ENCODE measurements at regions not wholly inside any gene's neighbourhood (a gene's known extent, or its start where the extent isn't known, plus 50 kb on each side); places are given as distances from the start of the nearest gene placed in this dataset.
"Not testable (repeated sequence)": the region's sequence is repeated elsewhere in the genome, so short reads cannot be mapped to it uniquely, and the experiment has no call there.

DNA sequence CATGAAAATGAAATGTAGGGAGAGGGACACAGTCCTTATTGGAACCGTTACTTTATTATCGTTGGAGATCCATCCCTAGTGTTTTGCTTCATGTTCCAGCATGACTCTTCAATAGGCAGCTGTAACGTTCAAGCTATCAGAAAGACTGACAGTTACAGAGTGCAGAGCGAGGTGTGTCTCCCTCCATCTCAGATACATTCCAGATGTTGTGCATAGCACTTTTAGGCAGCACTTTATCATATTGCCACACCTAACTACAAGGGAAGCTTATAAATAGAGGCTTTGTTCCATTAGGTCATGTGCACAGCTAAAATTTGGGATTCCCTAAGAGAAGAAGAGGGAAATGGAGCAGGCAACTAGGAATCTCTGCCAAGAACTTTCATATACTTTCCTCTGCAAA is 1009.6 kb downstream of the ROBO2 start:
- DNase-seq (ENCODE audit: extremely low read depth in 1 of 11, low read depth in 9 of 11, low spot score in 4 of 11), result no peak

DNA sequence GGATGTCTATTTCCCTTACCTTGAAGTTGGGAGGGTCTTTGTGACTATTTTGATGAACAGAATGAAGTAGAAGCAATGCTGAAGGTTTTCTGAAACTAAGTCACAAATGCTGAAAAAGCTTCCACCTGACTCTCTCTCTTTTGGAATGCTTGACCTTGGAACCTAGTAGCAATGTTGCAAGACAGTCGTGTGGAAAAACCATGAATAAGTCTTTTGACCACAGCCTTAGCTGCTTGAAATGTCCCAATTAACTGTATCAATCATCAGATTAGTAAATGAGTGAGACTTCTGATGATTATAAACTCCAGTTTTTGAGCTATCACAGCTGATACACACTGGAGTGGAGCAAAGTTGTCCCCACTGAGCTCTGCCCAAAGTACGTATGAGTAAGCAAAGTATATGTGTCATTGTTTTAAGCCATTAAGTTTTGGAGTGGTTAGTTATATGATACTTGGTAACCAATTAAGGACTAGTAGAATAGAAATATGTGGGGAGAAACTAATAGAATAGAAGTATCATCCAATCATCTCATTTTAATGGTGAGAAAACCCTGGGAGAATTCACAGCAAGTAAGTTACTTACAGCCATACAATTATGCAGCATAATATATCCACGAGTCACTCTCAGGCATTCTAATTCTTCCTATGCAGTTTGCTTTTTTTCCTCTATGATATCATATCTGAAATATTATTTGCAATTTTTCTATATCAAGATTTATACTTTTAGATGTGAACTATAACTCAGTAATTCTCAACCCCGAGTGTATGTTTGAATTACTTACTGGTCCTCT is 1010.6 kb downstream of the ROBO2 start:
- DNase-seq (ENCODE audit: extremely low read depth in 1 of 11, low read depth in 9 of 11, low spot score in 4 of 11), result no peak

DNA sequence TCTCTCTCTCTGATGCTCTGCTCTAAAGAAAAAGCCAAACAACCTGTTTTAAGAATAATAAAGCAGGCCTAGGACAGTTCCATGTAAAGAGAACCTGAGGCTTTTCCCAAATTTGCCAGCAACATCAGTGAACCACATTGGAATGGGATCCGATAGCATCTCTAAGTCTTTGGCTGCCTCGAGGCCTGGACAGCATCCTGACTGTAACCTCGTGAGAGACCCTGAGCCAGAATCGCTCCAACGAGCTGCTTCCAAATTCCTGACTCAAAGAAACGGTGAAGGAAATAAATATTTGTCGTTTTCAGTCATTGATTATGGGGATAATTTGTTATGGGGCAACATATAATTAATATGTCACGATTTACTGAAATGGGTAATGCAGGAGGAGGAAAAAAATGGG is 1012.8 kb downstream of the ROBO2 start:
- DNase-seq (ENCODE audit: extremely low read depth in 1 of 11, low read depth in 9 of 11, low spot score in 4 of 11), result no peak

DNA sequence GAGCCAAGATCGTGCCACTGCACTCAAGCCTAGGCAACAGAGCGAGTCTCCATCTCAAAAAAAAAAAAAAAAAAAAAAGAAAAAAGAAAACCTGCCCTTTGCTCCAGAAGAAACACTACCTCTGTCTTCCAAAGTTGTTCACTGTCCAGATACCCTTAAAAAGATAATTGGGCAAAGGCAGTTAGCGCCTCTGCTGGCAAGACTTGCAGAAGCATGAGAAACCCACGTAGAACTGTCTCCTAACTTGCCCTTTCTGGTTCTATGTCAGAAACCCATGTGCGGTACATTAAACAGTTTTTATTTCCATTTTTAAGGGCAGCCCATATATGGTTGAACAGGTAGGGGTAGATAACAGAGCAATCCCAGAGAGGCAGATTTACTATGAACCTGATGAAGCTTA is 1026.4 kb downstream of the ROBO2 start:
- DNase-seq (ENCODE audit: extremely low read depth in 1 of 11, low read depth in 9 of 11, low spot score in 4 of 11), result no peak

DNA sequence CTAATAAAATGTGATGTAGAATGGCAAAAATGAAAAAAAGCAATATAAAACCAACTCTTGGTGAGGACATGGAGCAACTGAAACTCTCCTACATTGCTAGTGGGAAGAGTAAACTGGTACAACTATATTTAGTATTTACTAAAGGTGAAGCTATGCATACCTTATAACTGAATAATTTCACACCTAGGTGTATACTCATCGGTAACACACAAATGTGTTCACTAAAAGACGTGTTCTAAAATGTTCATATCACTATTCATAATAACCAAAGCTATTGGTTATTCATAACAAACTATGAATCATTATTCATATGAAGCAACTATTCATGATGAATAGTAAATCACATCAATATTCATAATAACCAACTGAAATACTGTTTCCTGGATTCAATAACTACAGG is 1030.3 kb downstream of the ROBO2 start:
- DNase-seq (ENCODE audit: extremely low read depth in 1 of 11, low read depth in 9 of 11, low spot score in 4 of 11), result no peak

DNA sequence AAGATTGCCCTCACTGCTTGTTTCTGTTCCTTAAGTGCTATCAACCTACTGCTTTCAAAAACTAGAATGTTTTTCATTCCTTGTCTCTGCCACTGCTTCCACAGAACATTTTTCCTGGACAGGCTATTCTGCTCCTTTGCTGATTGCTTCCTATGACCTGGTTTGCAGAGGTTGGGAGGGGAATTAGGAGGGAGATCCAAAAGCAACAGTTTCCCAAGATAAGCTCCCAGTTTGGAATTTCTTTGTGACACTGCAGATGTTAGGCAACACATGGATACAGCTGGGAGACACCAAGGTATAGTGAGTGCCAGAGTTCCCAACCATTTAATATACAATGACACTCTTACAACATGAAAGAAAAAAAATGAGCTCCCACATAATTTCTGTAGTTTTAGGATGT is 1036.5 kb downstream of the ROBO2 start:
- peak in 1 of 11 donors; percentile 12 for DNase-seq (ENCODE audit: extremely low read depth in 1 of 11, low read depth in 9 of 11, low spot score in 4 of 11)

DNA sequence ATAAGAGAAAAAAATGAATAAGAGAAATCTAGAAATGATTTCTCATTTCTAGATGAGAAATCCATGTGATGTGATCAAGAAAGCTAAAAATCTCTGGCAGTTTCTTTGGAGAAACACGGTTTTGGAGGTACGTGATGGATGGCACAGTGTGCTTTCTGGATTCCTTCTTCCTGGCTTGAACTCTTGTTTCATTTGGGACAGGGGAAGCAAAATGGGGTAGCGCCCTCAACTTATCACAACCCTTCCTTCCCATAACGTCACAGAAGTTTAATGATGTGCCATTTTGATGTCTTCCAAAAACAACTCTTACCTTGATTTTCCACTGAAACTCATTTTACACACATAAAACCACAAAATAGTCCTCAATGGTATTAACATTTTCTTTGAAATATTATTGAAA is 1037.3 kb downstream of the ROBO2 start:
- DNase-seq (ENCODE audit: extremely low read depth in 1 of 11, low read depth in 9 of 11, low spot score in 4 of 11), result no peak

DNA sequence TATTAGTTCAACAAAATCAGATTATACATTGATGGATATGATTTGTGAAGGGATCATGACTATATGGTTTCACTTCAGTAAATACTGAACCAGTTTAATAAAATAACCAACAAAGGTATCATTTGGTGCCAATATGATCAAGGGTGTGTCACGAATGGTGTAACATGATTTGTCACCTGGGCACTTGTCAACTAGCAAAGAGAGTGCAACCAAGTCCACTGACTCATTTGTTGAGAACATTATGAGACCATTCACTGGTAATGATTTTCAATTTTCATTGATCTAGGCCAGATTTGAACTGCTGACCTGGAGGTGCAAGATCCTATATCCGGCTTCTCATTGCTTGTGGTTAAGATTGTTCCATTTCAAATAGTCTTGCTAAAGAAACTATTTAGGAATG is 1037.9 kb downstream of the ROBO2 start:
- DNase-seq (ENCODE audit: extremely low read depth in 1 of 11, low read depth in 9 of 11, low spot score in 4 of 11), result no peak

DNA sequence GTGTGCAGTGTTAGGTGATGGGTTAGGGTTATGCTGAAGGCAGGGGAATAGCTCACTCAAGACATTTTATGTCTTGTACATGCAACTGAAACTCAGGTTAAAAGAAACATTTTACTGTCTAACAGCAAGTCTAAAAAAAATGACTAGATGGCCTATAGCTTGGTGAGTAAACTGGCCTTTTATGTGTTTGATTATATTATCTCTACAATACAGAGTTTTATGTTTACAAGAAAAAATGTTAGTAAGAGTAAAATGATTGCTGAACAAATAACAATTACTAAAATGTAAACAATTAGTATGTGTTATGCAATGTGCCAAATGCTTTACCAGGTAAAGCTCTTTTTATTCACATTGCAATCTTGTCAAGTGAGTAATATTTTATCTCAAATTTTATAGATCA is 1039.6 kb downstream of the ROBO2 start:
- no peak for DNase-seq (ENCODE audit: extremely low read depth in 1 of 11, low read depth in 9 of 11, low spot score in 4 of 11)

DNA sequence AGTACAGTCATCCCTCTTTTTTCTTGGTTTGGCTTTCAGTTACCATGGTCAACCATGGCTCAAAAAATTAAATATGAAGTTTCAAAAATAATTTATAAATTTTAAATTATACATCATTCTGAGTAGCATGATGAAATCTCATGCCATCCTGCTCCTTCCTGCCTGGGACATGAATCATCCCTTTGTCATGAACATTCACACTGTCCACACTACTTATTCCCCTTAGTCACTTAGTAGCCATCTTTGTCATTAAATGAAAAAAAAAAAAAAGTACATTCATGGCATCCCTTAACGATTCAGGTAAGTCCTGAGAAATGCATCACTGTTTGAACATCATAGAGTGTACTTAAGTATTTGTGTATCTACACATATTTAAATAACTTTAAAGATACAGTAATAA is 1046.3 kb downstream of the ROBO2 start:
- DNase-seq (ENCODE audit: extremely low read depth in 1 of 11, low read depth in 9 of 11, low spot score in 4 of 11), result no peak

DNA sequence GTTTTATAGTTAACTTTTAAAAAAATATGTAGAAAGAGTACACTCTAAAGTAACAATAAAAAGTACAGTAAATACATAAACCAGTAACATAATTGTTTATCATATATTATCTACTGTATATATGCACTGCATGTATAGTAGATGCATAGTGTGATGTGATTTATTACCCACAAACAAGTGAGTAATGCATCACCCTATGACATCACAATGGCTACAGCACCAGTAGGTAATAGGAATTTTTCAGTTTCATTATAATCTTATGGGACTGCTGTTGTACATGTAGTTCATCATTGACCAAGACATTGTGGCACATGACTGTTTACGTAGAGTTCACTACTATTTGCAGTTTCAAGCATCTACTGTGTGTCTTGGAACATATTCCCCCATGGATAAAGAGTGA is 1047.2 kb downstream of the ROBO2 start:
- DNase-seq (ENCODE audit: extremely low read depth in 1 of 11, low read depth in 9 of 11, low spot score in 4 of 11), result no peak

DNA sequence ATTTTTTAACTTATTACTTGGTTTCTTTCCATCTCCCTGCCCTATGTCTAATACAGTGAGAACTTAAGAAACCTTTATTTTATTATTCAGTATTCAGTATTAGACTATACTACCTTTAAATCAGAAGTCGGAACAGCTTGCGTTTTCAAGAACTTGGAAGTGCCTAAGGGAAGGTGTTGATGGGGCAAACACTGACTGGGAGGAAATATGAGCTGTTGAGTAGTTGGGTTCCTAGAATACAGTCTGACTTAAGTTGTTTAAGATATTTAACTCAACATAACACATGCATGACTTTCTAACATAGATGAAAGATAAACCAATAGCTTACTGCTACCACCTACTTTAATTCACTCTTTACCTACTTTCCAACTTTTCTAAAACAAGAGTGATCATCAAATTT is 1048.1 kb downstream of the ROBO2 start:
- no peak for DNase-seq (ENCODE audit: extremely low read depth in 1 of 11, low read depth in 9 of 11, low spot score in 4 of 11)

DNA sequence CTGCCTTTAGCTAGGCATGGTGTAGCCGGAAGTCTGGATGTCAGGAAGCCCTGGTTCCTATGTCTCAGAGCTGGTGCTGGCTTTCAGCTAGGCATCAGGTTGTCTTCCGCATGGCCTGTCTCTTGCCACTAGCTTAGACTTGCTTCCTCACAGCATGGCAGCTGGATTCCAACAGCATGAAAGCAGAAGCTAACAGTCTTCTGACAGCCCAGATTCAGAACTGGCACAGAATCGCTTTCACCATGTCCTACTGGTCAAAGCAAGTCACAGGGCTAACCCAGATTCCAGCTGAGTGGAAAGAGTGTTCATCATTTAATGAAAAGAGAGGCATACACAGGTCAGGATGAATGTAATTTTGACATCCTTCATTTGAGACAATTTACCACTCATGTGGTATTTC is 1050.5 kb downstream of the ROBO2 start:
- DNase-seq (ENCODE audit: extremely low read depth in 1 of 11, low read depth in 9 of 11, low spot score in 4 of 11), result no peak

DNA sequence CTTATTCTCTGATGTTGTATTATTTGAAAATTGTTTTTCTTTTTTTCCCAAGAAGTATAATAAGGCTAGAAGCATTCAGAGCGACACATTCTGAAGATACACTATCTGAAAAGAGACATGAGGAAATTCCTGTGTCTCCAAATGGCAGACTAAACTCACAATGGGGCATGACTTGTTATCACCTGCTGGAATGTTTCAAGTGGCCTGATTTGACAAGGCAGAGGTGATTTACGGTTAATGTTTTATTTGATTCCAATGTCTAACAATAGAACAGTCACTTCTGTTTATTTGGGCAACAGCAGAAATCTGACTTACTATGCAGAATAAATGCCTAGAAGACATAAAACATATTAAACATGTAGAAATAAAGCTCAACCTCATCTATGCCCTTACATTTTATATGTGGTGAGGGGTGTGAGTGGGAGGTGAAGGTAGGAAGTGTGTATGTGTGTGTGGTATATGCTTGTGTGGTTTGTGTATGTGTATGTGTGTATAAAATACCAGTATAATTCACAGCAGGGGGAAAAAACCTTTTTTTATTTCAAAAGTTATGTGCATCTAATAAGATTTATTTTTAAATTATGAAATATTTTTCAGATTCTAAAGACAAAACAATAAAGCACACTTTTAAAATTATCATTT is 1051.7 kb downstream of the ROBO2 start:
- no peak for DNase-seq (ENCODE audit: extremely low read depth in 1 of 11, low read depth in 9 of 11, low spot score in 4 of 11)

DNA sequence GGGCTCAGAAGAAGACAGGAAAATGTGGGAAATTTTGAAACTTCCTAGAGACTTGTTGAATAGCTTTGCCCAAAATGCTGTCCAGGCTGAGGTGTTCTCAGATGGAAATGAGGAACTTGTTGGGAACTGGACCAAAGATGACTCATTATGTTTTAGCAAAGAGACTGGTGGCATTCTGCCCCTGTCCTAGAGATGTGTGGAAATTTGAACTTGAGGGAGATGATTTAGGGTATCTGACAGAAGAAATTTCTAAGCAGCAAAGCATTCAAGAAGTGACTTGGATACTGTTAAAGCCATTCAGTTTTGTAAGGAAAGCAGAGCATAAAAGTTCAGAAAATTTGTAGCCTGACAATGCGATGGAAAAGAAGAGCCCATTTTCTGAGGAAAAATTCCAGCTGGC is 1052.7 kb downstream of the ROBO2 start:
- not testable (repeated sequence) for DNase-seq (ENCODE audit: extremely low read depth in 1 of 11, low read depth in 9 of 11, low spot score in 4 of 11)

DNA sequence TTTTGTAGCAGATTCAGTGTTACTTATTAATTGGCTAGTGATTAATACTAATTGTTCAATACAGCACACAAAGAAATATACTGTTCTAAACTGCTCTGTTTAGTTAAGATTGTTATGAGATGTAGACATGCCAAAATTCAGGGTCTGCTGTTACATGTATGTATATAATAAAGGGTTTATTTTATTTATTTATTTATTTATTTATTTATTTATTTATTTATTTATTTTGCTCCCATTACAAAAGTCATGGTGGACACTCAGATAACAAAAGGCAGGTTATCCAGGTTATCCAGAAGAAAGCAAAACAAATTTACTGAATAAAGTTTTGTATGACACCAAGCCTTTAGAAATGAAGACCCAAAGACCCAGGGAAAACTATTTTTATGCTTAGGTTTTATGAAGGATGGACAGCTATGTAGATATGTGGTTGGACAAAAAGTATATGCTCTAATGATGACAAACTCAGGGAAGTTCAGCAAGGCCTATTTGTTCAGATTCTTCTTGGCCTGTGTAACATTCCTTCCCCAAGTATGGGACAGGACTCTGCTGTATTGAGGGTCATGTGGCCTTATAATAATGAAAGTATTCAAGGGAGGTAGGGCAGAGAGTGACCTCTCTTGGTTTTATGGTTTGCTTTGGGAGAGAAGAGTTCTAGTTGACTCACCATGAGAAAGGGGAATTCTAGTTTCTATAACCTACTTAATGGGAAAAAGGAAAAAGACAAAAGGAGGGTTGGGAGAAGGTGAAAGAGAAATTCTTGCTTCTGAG is 1056.8 kb downstream of the ROBO2 start:
- no peak for DNase-seq (ENCODE audit: extremely low read depth in 1 of 11, low read depth in 9 of 11, low spot score in 4 of 11)

DNA sequence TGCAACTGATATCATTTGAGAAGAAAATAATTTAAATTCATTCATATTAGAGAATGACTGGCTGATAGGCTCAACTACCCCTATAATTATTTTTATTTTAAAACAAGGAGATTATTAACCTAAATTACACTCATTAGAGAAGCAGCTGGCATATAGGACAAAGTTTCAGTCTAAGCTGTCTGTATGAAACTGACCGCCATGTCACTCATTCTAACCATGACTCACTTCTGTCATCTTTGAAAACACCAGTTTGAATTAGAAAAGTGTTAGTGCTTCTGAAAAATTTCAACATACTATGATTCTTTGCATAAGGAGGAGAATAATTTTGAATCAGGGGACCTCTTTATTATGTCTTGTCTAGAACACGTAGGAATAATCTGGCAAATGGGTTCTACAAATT is 1058.5 kb downstream of the ROBO2 start:
- no peak for DNase-seq (ENCODE audit: extremely low read depth in 1 of 11, low read depth in 9 of 11, low spot score in 4 of 11)

DNA sequence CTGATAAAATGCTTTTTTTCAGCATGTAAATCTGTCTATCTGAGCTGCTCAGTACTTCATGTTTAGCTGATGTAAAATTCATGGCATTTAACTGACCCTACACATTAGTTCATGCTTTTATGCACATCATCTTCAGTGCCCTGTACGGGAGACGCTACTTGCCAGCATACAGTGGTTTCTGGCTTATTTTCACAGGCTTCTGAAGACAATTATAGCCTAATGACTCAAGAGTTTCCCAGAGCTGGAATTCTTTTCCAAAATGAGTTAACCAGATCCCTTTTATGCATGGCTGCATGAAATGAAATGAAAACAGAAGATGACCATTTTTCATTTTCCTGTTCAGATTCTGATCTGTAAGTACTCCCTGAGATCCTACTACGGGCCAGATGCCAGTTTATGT is 1061.5 kb downstream of the ROBO2 start:
- DNase-seq (ENCODE audit: extremely low read depth in 1 of 11, low read depth in 9 of 11, low spot score in 4 of 11), result no peak

DNA sequence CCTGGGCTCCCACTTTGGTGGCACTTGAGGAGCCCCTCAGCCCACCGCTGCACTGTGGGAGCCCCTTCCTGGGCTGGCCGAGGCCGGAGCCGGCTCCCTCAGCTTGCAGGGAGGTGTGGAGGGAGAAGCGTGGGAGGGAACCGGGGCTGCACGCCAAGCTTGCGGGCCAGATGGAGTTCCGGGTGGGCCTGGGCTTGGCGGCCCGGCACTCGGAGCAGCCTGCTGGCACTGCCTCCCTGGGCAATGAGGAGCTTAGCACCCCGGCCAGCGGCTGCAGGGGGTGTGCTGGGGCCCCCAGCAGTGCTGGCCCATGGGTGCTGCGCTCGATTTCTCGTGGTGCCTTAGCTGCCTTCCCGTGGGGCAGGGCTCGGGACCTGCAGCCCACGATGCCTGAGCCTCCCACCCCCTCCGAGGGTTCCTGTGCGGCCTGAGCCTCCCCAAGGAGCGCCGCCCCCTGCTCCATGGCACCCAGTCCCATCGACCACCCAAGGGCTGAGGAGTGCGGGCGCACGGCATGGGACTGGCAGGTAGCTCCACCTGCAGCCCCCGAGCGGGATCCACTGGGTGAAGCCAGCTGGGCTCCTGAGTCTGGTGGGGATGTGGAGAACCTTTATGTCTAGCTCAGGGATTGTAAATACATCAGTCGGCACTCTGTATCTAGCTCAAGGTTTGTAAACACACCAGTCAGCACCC is 1068.5 kb downstream of the ROBO2 start:
- DNase-seq (ENCODE audit: extremely low read depth in 1 of 11, low read depth in 9 of 11, low spot score in 4 of 11), result not testable (repeated sequence)
